ENCODE measurements at regions not wholly inside any gene's neighbourhood (a gene's known extent, or its start where the extent isn't known, plus 50 kb on each side); places are given as distances from the start of the nearest gene placed in this dataset.

- no peak for DNase-seq (ENCODE audit: low spot score)
Observed at GRCh38 chr15:57823325-57823882, 116.9 kb downstream of the POLR2M start.

DNA sequence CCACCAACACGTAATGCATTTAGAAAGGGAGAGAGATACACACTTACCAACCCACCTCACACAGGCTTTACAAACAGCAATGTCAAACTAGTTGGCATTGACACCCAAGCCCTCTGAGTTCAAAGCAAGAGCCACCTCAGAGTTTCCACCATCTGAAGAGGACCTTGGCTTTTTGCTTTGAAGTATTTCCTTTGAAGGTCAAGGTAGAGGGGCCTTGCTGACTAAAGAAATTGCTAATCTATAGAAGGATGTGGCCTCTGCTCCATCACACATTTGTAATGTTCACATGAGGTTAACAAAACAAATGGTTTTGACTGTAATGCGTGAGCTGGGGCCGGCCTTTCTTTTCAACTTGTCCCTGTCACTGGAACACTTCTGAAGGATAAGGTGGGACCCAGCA is 117.7 kb downstream of the POLR2M start:
- DNase-seq (ENCODE audit: low spot score) = no peak

DNA sequence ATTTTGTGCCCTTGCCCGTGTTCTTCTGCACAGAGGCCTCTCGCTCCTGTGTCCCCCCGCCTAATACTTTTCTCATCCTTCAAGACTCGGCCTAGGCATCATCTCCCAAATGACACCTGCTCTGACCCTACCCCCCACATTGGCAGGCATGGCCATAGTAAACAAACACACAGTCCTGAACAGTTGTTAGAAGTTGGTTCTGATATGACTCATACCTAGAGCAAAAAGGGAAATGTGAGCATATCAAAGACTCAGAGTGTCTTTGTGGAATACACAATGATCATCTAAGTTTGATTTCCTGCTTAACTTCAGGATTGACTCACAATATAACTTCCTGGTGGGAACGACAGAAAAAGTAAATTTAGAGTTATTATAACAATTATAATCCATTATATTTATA is 120.5 kb downstream of the POLR2M start:
- DNase-seq (ENCODE audit: low spot score) = no peak

- DNase-seq (ENCODE audit: low spot score) = no peak
Observed at GRCh38 chr15:57827971-57828370, 121.5 kb downstream of the POLR2M start.

GRCh38 chr15:57832183-57832582 is 125.7 kb downstream of the POLR2M start:
- no peak for DNase-seq (ENCODE audit: low spot score)

DNA sequence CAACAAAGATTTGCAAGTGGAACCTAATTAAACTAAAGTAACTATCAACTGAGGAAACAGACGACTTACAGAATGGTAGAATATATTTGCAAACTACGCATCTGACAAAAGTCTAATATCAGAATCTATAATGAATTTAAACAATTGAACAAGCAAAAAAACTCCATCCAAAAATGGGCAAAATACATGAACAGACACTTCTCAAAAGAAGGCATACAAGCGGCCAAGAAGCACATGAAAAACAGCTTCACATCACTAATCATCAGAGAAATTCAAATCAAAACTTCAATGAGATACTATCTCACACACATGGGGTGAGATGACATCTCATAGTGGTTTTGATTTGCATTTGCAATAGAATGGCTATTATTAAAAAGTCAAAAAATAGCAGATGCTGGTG is 128.6 kb downstream of the POLR2M start:
- no peak for DNase-seq (ENCODE audit: low spot score)

DNA sequence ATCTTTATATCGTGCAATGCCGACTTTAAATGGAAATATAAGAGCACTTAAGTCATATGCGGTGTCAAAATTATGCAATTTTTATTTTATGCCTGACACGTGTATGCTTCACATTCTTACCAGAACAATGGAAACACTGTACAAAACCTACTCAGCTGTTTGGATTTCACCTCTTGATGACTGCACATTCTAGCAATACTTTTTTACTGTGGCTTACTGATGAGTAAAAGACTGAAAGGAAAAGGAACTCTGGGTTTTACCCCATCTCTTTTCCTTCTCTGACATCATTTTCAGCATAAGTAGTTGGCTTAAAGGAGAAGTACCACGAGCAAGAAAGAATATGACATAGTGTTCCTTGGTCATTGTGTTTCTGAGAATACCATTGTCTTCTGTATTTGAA is 142.8 kb downstream of the POLR2M start:
- DNase-seq (ENCODE audit: low spot score) = no peak

GRCh38 chr15:57854531-57854930 is 148.0 kb downstream of the POLR2M start:
- DNase-seq (ENCODE audit: low spot score) = no peak

GRCh38 chr15:57857871-57858270 is 151.4 kb downstream of the POLR2M start:
- DNase-seq (ENCODE audit: low spot score) = no peak

- no peak for DNase-seq (ENCODE audit: low spot score)
Observed at GRCh38 chr15:57859130-57859685, 152.7 kb downstream of the POLR2M start.

DNA sequence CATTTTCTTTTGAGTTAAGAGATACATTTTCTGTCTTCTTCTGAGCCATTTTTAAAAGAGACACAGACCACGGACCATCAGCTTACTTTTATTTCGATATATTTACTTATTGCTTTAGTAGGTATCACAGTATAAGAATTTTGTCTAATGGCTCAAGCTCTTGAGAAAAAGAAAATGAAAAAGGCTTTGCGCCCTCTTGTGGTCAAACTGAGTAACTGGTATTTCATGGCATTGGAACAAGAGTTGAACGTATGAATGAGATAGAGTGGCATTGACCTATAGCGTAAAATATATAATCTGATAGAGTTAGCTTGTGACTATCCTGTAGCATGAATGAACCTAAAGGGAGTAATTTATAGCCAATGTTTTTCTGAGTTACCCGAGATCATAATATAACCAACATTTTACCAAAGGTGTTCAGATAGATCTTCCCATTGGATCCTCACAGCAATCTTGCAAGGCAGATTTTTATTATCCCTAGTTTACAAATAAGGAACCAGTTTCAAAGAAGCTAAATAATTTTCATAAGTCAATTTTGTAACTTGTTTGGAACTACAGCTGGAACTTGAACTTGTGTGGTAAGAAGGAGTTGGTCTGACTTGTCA is 154.6 kb downstream of the POLR2M start:
- DNase-seq (ENCODE audit: low spot score) = peak; percentile 52

DNA sequence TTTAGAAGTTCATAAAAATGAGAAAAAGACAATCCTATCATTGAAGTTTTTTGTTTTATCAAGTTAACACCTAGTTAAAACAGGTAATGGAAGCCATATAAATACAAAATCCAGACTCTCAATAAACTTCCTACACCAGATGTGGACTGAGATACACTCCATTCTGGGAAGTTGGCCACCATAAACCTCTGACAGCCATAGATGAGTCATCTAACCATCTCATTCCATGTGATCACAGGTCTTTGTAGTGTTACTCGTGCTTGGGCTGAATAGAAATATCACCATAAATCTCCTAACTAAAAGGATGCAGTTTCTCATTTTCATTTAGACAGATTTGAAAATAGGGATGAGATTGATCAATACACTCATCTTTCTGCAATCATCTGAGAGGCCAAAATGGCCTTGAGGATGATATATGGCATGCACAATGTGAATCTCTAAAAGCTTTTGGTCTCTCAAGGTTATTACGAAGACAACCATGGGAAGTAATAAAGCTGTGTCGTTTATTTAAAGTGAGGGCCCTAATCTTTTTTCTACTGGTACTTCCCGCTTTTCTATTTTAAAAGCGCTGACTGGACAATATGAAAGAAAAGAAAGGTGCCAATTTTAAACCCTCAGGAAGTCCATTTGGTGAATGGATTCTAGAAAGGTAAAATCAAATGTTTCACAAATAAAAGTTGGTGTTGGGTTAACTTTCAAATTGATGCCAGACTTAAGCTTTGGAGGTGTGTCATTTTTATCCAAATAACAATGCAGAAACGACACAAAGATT is 155.5 kb downstream of the POLR2M start:
- no peak for DNase-seq (ENCODE audit: low spot score)

DNA sequence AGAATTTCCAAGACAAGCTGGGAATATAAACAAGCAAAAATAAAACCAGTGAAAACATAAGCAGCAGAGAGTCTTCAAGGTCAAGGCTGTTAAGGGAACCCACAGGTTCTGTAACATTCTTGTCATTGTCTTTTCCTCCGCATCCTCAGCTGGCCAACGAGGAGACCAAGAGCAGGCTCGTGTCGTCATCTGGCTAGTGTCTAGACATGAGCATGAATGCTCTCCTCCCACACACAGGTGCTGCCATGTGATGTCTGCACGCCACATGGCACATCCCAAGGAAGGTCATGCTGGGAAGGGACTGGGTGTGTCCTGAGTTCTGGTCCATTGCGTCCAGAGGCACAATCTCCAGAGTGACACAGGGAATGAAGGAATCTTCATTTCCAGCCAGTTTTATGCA is 156.2 kb downstream of the POLR2M start:
- DNase-seq (ENCODE audit: low spot score) = no peak

DNA sequence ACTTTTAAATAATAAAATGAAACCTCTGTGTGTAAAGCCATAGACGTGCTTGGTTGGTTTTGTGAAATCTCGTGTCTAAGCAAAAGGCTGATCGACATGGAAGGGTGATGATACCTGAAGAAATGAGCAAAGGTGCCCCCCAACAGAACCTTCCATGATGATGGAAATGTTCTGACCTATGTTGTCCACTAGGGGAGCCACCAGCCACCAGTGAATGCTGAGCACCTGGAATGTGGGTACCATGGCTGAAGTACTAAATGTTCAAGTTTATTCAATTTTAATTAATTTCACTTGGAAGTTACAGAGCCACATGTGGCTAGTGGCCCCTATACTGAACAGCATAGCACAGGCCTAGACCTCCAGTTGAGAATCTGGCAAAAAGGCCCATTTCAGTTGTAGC is 158.8 kb downstream of the POLR2M start:
- DNase-seq (ENCODE audit: low spot score) = no peak

DNA sequence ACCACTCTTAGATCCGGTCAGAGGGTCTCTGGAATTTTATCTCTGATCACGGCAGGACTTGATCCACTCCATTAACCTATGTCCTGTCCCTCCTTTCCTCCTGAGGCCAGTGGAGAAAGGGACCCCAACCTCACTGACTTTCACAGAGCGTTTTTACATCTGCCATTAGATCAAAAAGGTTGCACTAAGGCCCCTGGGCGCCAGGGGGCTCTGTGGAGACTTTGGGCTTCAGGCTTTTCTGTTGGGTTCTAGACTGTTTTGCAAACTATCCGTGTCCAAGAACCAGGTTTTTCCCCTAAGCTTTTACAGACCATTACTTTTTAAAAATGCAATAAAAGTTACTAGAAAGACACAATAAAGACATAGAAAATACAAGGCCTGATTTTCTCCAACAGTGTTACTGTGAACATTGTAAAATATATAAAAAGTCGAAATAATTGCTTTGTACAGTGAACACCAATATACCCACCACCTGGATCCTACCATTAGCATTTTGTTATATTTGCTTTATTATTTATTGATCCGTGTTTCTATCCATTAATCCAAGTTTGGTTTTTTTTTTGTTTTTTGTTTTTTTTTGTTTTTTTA is 159.7 kb downstream of the POLR2M start:
- peak; percentile 15 for DNase-seq (ENCODE audit: low spot score)

DNA sequence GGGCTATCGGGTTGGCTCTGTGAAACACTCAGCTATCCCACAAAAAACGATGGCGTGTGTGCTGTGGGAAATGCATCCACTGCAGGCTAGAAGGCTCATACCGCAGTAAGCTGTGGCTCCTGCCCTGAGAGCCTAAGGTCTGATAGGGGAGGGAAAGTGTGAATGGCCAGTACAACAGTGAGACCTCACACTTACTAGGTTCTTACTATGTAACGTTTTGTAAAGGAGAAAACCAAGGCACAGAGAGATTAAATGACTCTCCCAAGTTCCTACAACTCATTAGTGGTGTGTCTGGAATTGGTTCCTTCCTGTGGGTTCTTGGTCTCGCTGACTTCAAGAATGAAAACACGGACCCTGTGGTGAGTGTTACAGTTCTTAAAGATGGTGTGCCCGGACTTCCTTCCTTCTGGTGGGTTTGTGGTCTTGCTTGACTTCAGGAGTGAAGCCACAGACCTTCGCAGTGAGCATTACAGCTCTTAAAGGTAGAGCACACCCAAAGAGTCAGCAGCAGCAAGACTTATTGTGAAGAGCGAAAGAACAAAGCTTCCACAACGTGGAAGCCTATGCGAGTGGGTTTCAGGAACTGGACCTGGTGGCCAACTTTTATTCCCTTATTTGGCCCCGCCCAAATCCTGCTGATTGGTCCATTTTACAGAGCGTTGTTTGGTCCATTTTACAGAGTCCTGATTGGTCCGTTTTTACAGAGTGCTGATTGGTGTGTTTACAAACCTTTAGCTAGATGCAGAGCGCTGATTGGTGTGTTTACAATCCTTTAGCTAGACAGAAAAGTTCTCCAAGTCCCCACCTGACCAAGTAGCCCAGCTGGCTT is 161.7 kb downstream of the POLR2M start:
- DNase-seq (ENCODE audit: low spot score) = no peak

DNA sequence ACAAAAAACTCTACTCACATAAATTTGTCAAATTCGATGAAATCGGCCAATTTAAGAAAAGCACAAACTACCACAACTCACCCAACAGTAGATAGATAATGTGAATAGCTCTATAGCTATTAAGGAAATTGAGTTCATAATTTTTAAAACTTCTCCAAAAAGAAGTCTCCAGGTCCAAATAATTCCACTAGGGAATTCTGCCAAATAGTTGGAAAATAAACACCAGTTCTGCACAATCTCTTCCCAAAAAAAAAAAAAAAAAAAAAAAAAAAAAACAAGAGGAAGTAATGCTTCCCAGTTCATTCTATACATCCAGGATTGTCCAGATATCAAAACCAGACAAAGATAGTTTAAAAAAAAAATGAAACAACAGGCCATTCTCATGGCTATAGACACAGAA is 164.2 kb downstream of the POLR2M start:
- no peak for DNase-seq (ENCODE audit: low spot score)

GRCh38 chr15:57872281-57873030 is 165.9 kb downstream of the POLR2M start:
- DNase-seq (ENCODE audit: low spot score) = no peak

GRCh38 chr15:57873564-57874209 is 167.2 kb downstream of the POLR2M start:
- no peak for DNase-seq (ENCODE audit: low spot score)

DNA sequence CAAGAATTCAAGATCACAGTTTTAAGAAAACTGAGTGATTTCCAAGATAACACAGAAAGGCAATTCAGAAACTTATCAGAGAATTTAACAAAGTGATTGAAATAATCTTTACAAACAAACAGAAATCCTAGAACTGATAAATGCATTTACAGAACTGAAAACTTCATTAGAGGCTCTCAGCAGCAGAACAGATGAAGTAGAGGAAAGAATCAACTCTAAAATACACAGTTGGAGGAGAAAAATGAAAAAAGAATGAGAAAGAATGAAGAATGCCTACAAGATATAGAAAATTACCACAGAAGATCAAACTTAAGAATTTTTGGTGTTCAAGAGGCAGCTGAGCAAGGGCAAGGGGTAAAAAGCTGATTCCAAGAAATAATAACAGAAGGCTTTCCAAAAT is 168.8 kb downstream of the POLR2M start:
- DNase-seq (ENCODE audit: low spot score) = no peak

DNA sequence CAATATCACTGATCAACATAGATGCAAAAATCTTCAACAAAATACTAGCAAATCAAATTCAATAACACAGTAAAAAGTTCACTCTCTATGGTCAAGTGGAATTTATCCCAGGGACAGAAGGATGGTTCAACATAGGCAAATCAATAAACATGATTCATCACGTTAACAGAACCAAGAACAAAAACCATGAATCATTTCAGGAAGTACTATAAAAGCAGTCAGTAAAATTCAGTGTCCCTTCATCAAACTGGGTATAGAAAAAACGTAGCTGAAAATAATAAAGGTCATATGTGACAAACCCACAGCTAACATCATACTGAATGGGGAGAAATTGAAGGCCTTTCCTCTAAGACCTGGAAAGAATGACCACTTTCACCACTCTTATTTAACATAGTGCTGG is 172.1 kb downstream of the POLR2M start:
- DNase-seq (ENCODE audit: low spot score) = no peak
